GM23248 (cell line): ENCODE measurements at regions not wholly inside any gene's neighbourhood (a gene's known extent, or its start where the extent isn't known, plus 50 kb on each side); places are given as distances from the start of the nearest gene placed in this dataset.

Source experiments
- EZH2 ChIP-seq: fragments of 200-600 bp; sonication (generic); IDR thresholded peaks from 2 replicates; pipeline ENCODE4 v1.6.1; 2018; ENCODE audit warnings: antibody characterized with exemption, mild to moderate bottlenecking; ENCODE audit not compliant: insufficient read depth, poor library complexity, severe bottlenecking
- EZH2phosphoT487 ChIP-seq: fragments of 200-600 bp; sonication (generic); IDR thresholded peaks from 2 replicates; pipeline ENCODE4 v1.6.1; 2018; ENCODE audit warnings: antibody characterized with exemption, moderate library complexity, mild to moderate bottlenecking, low read depth; ENCODE audit not compliant: insufficient read depth

DNA sequence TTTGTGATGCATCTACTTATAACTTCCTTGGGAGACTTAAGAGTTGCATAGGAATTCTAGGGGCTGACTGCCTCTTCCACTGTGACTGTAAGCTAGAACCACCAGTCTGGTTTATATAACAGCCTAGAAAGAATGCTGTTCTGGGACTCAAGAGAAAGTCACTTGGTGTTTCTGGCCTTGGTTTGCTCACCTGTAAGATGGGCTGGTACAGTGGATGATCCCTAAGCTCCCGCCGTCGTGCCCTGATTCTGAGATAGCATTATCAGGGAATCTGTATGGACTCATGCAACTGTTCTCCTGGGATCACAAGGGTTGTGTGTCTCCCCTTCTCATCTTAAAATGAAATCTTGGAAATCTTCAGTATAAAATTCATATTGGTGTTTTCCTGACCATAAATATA, 100.6 kb downstream of the LYZL1 start:
- TF ChIP-seq EZH2 (no peak), EZH2phosphoT487 (no peak)
